Choroid plexus epithelial cell (primary cell): ENCODE measurements at regions not wholly inside any gene's neighbourhood (a gene's known extent, or its start where the extent isn't known, plus 50 kb on each side); places are given as distances from the start of the nearest gene placed in this dataset.

ENCODE experiments used
- DNase-seq: peaks from one replicate; pipeline ENCODE4 v3.0.0-alpha.2; 2010; ENCODE audit warnings: low read depth
- H3K4me3 ChIP-seq: 2 replicates; pipeline ENCODE4 v1.5.1; 2011; ENCODE audit warnings: low read depth, mild to moderate bottlenecking, control low read depth, low read length, moderate library complexity
- CTCF ChIP-seq: conservative IDR thresholded peaks from 2 replicates; pipeline ENCODE4 v1.5.1; 2011; ENCODE audit warnings: low read depth, mild to moderate bottlenecking, control low read depth, inconsistent platforms, low read length, moderate library complexity

DNA sequence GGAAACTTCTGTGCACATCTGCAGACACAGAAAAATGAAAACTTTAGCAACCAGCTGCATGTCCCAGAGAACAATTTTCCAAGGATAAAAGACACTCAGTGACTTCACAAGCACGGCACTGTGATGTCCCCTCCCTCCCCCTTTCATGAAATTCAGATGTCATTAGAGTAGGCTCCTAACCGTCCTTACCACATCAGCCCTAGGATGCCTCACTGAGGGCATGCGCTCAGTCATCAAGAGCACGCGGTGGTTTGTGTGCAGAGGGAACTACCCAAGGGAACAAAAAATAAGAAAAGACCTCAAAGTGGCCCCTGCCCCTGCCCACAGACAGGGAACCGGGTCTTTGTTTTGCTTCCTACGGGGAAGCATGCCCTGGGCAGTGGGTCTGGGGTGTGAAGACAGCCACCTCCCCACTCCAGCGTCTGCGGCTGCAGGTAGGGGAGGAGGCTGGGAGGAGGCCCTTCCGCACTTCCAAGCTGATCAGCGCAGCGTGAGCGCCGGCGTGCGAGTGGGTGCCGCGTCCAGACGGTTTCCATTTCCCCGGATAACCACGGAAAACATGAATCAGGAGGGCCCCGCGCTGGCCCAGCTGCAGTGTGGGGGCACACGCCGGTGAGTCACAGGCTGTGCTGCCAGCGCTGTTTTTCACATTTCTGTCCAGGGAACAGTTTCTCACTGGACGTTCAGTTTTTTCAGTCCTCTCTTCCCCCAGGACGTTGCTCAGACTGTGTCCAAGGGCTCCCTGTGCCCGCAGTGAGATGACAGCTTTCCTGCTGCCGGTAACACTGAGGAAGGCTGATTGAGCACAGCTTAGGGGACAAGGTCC is 70.6 kb downstream of the COPS8 start:
- no peak for TF ChIP-seq CTCF
- DNase-seq = peak; percentile 91
- peak overlapping the region; percentile 3 for H3K4me3 ChIP-seq

GRCh38 chr2:237156857-237157779 is 71.4 kb downstream of the COPS8 start:
- no peak for TF ChIP-seq CTCF
- H3K4me3 ChIP-seq = peak overlapping the region; percentile 3

GRCh38 chr2:237157780-237158102 is 72.1 kb downstream of the COPS8 start:
- no peak overlapping the region for H3K4me3 ChIP-seq
- TF ChIP-seq CTCF = no peak

More at GRCh38 chr2:237156857-237157779, 71.4 kb downstream of the COPS8 start:
- DNase-seq = peak; percentile 75

GRCh38 chr2:237158194-237158593 is 72.5 kb downstream of the COPS8 start:
- DNase-seq = no peak
- no peak for TF ChIP-seq CTCF

More at GRCh38 chr2:237157780-237158102, 72.1 kb downstream of the COPS8 start:
- no peak for DNase-seq

GRCh38 chr2:237159006-237159911 is 73.6 kb downstream of the COPS8 start:
- DNase-seq = peak; percentile 75
- TF ChIP-seq CTCF = no peak
- H3K4me3 ChIP-seq = no peak overlapping the region

More at GRCh38 chr2:237158194-237158593, 72.5 kb downstream of the COPS8 start:
- no peak overlapping the region for H3K4me3 ChIP-seq

GRCh38 chr2:237160271-237160919 is 74.7 kb downstream of the COPS8 start:
- no peak for DNase-seq
- no peak for TF ChIP-seq CTCF
- H3K4me3 ChIP-seq = no peak overlapping the region
